Upper lobe of left lung (tissue), 4 donors: ENCODE measurements at regions not wholly inside any gene's neighbourhood (a gene's known extent, or its start where the extent isn't known, plus 50 kb on each side); places are given as distances from the start of the nearest gene placed in this dataset.

Experiments used
- POLR2A ChIP-seq, 4 donors: fragments of 450-650 bp; IDR thresholded peaks; one replicate each; pipeline ENCODE4 v1.5.1; 2016 to 2017; ENCODE audit warnings: antibody characterized with exemption in 4 of 4, mild to moderate bottlenecking in 2 of 4
- TF ChIP-seq, protein P1 (sequence below), 6 experiments: fragments of 450-650 bp in 4 of 6; fragments of 200-600 bp in 2 of 6; sonication (generic) in 2 of 6; IDR thresholded peaks; one replicate each; pipeline ENCODE4 v1.5.1; 2016 to 2019; ENCODE audit warnings: antibody characterized with exemption in 6 of 6

DNA sequence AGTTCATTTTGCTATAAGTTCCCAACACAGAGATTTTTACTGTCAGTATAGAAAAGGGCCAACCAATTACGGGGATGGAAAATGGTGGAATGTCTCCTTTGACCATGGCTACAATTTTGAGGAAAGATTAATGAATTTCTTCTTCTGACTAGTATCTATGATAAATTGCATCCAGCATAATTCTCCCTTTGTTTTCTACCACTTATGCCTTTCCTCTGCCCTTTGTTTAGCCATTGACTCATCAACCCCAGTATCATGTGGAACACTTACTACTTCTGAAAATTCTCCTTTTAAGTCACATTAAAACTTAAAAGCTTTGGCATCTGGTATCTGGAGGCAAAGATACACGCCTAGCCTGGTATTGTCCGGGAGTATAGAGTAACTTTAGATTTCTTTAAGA, 92.9 kb upstream of the CADPS start:
- TF ChIP-seq, protein P1, sequence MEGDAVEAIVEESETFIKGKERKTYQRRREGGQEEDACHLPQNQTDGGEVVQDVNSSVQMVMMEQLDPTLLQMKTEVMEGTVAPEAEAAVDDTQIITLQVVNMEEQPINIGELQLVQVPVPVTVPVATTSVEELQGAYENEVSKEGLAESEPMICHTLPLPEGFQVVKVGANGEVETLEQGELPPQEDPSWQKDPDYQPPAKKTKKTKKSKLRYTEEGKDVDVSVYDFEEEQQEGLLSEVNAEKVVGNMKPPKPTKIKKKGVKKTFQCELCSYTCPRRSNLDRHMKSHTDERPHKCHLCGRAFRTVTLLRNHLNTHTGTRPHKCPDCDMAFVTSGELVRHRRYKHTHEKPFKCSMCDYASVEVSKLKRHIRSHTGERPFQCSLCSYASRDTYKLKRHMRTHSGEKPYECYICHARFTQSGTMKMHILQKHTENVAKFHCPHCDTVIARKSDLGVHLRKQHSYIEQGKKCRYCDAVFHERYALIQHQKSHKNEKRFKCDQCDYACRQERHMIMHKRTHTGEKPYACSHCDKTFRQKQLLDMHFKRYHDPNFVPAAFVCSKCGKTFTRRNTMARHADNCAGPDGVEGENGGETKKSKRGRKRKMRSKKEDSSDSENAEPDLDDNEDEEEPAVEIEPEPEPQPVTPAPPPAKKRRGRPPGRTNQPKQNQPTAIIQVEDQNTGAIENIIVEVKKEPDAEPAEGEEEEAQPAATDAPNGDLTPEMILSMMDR (IDR thresholded peaks at IDR 0.05), result no peak
- TF ChIP-seq POLR2A (IDR thresholded peaks at IDR 0.05), result no peak
